ENCODE measurements at regions not wholly inside any gene's neighbourhood (a gene's known extent, or its start where the extent isn't known, plus 50 kb on each side); places are given as distances from the start of the nearest gene placed in this dataset.
"Not testable (repeated sequence)": the region's sequence is repeated elsewhere in the genome, so short reads cannot be mapped to it uniquely, and the experiment has no call there.

DNA sequence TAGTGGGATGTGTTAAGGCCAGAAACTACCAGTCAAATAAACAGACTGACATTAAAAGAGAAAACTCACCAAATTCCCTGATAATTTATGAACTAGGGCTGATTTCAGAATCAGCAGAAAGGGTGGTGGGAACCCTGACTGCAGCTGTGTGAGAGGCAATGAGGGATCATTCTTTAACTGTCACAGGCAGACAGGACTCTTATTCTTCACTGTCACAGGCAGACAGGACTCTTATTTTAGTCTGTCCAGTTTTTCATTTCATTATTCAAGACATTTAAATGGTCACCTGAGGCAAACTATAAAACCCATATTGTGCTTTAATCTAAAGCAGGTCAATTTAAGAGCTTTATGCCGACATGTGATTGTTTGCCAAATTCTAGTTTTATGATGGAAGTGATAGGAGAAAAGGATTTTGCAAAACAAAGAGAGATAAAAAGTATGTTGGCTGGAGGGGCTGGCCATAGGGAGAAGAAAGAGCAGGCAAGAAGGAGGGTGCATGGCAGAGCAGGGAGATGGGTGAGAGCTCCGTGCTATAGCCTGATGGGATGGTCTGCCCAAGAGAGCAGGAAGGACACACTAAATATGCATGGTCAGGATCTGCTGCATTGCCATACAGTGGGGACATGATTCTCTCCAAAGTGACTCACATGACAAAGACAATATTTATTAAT is 366.8 kb downstream of the ANAPC1 start:
- not testable (repeated sequence) for DNase-seq

DNA sequence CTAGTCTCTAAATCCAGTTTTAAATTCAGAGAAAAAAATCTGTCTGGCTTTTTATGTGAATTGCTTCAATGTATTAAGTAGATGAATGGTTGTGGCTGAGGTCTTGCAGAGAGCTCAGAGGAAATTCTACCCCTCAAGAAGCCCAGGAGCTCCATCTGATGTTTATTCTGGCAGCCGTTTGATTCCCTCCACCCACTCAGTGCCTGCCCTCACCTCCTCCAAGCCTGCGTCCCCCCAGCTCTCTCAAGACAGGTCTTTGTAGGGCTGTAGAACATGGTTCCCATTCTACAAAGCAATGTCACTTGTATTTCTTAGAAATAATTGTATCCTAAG is 366.3 kb downstream of the ANAPC1 start:
- not testable (repeated sequence) for DNase-seq

DNA sequence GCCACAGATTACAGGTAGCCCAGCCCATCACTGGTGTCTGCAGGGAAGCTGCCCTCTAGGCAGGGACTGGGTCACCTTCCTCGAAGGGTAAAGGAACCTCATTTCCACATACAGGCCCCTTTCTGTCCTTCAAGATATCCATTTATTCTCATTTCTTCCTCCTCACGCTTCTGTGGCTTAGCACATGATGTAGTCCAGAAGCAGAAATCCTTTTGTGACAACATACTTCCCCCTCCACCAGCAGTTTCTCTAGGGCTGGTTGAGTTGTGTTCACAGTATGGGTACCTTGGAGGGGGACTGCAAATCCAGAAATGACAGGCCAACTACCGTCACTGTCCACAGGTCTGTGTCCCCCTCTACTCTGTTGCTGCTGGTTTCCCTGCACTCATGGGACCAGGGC is 364.9 kb downstream of the ANAPC1 start:
- no peak for DNase-seq

DNA sequence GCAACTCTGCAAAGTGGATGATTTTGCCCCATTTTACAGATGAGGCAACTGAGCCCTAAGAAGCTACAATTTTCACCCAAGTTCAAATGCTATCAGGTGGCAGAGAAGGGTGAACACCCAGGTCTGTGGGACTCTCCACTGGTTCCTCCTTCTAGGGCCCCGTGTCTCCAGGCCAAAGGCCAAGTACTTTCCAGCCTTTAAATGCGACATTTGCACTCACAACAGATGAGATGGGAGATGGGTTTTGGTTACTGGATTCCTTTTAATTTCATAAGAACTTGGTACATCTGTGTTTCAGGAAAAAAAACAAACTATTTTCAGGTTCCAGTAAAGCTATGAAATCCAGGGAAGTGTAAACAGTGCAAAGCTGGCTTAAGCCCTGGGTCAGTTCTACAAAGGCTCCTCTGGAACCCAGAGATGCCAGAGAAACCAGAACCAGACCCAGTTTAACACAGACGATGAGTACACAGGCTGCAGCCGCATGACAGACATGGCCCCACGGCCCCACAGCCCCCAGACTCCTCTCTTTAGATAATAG is 361.7 kb downstream of the ANAPC1 start:
- DNase-seq = no peak

DNA sequence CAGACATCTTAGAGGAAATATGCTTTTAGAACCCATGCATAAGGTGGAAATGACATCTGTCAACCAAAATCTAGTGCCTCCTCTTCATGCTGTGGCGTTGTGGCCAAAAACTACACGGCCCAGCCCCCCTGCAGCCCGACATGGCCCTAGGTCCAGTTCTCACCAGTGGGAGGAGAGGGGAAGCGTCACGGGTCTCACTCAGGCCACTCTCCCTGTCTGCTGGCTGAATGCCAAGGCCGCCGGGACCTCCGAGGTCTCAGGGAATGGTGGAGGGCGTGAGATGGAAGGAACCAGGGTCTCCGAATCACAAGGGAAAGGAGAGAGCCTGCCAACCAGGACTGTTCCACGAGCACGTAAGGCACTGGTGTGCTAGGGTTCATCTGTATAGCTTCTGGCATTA is 361.0 kb downstream of the ANAPC1 start:
- no peak for DNase-seq

DNA sequence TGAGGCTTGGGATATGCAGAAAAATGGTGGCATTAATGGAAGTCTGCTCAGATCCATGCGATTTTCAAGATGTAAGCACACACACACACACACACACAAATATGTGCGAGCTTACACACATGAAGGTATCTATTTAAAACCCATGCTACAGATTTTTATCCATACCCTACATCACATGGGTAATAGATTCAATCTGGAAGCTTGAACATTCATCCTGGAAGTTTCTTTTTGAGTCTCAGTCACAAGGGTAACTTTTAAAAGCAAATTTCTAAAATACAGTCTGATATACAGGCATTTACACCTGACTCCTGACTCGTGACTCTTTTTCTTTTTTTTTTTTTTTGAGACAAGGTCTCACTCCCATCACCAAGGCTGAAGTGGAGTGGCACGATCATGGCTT is 359.0 kb downstream of the ANAPC1 start:
- not testable (repeated sequence) for DNase-seq

DNA sequence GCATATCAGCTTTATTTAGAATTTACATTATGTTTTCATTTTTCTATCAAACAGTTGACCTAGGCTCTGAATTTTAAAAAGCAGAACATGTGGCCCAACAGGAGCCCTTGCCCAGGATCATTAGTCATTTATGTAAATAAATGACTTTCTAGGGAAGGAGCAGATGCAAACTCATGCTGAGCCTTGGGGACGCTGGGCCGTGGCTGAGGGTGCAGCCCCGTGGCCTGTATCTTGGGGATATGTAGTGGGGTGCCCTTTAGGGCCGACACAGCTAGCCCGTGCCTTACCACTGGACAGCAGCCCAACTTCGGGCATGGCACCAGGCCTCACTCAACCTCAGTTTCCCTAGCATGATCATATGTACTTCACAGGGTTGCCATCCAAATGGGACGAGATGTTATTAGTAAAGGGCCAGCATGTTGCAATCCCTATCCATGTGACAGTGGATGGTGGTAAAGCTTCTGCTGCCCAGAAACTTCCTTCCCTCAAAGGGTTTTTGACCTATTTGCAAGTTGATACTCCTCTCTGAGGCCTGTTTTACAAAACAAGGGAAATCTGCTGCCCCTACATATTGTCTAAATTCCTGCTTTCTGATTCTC is 357.9 kb downstream of the ANAPC1 start:
- not testable (repeated sequence) for DNase-seq

DNA sequence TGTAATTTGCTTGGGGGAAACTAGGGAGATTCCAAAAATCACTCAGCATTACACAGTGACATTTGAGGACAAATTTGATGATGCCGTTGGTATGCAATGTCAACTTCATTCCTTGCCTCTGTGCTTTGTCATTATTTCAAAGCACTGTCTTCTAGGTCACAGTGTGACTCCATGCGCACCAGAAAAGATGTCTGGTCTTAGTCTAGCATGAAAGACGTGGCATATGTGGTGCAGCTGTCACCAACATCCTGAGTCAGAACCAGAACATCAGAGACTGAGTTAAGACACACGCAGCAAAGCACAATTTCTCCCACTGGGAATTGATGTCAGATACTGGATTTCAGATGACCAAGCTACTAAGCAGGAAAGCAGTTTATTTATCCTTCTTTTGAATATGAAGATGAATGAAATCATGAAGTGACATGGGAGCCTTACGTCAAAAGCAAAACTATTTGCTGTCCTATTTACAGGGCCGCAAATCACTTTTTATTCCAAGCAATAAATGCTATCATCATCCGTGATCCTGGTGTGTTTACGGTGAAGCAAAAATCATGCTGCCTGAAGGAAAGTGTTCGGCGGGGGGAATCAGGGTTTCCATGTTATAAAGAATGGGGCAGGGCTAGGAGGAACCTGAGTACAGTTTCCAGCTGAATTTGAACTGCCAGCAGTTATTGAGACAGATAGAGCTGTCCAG is 356.1 kb downstream of the ANAPC1 start:
- not testable (repeated sequence) for DNase-seq

DNA sequence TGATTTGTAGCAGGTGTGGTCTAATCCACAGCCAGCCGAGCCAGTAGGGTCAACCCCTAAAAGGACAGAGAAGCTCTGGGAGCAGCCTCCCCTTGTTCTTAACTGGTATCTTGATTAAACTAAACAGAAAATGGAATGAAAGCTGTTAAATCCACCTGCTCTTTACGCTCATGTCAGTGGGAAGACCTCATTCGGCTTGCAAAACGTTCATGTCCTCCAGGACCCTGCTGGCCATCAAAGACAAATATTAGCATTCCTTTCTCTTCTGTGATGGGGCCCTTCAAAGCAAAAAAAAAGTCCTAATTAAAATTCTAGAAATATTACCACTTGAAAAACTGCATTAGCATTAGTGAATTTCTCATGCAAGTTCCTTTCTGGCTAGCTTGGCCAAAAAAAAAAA is 355.0 kb downstream of the ANAPC1 start:
- not testable (repeated sequence) for DNase-seq

DNA sequence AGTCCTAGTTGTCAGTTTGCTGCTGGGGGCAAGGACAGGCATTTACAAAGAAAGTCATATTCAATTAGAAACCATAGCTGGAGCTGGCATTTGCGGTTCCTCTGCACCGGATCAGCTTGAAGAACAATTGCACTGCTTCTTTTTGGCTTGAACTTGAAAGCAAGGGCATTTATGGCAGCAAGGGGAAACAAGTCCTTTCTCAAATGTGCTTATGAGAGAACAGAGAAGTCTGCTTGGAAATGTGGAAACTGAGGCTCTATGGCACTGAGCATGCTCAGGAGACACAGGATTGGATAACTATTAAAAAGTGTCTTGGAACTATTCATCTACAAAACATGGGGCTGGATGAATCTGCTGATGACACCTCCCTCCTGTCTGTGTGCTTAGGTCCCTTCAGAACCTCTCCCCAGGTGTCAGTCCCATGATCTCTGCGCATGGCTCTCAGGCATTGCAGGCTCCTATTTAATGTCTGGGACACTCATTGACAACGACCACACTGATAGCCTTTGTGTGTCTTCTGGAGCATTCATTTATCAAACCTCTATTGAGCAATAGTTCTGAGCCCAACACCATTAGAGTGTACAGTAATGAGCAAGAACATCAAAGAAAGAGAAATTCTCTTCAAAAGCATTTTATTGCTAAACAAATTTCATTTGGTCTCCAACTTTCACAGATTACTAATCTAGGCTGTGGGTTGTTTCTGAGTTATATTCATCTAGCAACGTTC is 353.6 kb downstream of the ANAPC1 start:
- DNase-seq = not testable (repeated sequence)

DNA sequence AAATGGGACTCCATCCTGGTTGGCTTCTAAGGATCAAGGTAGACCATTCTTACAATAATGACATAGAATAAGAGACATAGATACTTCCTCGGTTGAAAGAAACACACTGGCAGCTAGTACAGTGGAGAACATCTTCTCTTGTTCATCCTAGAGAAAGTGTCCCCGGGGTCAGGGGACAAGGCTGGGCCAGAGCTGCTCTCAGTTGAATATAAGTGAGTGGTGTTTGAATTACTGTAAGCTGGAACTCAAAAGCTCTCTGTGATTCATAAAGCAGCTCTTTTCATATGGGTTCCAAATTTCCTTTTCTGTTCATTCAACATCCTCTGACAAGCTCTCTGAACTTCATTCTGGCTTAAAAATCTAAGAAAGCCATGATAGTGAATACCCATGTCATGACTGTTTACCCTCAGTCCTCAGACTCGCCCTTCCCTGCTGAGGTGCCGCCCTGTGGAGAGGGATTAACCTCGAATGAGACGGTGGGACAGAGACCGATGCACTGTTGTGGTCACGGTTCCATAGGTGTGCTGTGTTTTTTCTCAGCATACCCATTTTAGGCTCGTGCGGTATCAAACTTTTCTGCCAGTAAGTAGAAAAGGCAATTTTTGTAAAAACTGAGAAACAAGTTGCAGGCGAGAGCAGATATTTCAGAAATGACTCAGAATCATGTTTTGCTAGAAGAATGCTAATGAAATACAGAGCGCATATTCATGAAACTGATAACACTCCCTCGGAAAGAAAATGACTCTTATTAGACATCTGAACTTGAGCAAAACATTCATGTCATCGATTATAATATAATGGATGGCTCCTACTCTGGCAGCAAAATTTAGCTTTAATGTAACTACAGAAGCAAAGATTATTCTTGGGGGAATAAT is 351.1 kb downstream of the ANAPC1 start:
- DNase-seq = not testable (repeated sequence)

DNA sequence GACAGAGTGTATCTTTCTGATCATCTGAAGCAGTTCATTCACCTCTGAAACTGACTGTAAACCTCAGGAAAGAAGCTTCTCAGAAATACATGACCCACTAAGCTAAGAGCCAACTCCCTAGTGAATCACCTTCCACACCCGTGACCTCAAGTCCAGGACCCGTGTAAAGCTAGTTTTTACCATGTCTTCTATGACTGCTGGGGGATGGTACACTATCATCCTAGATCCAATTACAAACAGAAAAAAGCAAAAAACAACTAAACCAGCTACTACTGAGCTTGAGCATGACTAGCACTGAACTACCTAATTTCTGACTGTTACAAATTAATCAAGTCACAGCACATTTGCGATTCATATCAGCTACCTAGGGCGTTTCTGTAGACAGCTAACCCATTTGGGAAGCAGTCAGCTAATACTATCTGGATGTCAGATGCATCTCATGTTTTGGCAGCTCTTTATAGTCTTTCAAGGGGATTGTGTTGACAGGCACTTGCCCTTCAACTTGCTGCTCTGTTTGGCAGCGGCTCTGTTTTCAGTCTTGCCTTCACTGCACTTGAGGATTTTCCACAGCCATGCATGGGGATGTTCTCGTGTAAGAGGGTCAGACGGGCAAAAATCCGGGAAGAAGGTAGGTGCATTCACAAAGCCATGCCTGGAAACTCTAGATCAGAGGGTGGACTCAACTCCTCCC is 350.3 kb downstream of the ANAPC1 start:
- peak; percentile 62 for DNase-seq

DNA sequence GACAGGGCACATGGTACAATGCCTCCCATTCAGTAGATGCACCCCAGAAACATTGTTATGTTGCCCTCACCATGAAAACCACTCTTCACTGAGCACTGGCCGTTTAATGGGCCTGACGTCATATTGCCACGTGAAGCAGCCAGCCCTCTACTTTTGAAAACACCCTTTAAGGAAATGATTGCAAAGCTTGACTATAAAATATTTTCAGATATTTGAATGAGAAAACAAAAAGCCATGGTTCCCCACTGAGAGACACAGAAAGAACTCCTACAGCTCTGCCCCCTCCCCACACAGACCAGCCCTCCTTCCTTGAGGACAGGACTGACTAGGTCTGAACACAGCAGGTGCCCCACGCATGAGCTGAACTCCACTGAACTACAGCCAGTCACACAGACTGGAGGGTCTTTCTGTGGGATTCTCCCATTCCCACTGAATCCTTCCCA is 349.1 kb downstream of the ANAPC1 start:
- no peak for DNase-seq

DNA sequence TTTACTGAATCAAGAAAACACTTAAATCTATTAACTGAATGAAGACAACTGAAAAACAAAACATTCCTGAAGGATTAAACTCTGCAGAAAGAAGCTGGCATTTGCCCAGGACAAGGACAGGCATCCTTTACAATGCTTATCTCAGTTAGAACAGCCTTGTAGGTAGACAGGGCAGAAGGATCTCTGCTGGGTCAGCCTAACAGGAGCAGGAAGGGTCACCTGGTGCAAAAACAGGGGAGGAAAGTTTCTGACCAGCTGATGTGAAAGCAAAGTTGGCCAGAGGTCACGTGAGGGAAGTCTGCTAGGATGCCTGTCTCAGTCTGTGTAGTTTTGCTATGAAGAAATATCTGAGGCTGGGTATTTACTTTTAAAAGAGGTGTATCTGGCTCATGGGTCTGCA is 348.6 kb downstream of the ANAPC1 start:
- no peak for DNase-seq

DNA sequence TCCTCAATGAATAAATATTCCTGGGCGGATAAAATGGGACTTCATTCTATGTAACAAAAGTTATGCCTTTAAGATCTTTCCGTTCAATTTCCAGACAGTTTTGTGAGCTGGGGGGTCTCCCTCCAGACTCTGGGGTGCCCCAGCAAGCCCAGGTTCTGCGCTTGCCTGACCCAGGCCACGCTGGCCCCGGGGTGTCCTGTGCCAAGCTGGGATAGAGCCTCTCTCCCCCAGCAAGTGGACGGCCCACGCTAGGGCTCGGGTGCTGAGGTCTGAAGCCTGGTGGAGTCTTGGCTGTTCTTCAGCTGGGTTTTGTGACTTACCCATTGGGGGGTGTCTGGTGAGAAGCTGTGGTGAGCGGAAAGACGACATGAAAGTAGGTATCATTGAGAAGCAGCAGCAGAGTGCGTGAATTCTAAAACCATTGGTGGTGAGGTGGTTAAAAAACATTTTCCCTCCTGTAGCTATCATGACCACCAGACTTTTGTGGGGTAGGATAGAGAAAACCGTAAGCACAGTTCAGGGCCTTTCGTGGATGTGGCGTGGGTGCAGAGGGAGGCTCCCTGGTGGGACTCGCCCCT is 346.8 kb downstream of the ANAPC1 start:
- DNase-seq = no peak

DNA sequence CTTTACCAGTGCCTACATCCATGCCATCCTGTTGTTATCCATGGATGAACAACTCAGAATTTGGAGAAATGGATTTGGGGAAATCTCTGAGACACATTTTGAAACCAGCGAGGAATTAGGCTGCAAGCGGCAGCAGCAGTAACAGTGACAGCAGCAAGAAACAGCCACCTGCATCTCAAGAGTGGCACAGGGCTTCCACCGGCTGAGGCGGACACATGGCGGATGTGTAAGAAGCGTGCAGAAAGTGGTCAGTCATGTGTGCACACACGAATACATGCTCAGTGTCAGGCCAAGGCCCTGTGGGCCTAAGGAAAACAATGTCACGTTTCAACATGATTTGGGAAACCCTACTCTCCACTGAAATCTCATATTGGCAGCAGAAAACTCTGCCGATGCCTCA is 344.0 kb downstream of the ANAPC1 start:
- DNase-seq = not testable (repeated sequence)

DNA sequence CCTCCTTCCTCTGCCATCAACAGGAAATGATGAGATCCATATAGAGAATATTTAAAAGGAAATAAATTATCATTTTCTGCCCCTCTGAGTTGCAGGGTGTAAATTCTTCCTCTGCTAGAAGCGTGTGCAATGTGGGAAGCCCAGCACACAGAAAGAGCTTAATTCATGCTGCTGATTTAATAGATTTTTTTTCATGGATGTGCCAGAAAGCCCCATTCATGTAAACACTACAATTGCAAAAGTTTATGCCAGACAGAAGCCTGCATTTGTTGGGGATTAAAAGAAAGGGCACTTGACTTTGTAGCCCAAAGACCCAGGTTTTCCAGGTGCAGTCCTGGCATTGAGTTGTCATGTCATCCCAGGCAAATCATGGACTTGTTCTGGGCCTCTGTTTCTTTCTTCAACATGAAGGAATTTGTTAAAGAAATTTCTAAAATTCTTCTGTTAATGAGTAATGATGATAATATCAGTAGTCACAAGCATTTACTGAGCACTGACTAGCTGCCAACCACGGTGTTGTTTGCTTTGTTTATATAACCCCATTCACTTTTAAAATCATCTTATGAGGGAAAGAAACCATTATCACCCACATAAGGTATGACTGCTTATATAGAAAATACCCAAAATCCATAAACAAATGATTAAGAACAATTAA is 341.7 kb downstream of the ANAPC1 start:
- DNase-seq = not testable (repeated sequence)

DNA sequence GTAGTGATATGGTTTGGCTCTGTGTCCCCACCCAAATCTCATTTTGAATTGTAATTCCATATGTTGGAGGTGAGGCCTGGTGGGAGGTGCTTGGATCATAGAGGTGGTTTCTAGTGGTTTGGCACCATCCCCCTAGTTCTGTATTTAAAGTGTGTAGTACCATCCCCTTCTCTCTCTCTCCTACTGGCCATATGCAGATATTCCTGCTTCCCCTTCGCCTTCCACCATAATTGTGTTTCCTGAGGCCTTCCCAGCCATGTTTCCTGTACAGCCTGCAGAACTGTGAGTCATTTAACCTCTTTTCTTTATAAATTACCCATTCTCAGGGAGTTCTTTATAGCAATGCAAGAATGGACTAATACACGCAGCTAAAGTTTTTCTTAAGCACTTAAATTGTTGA is 340.0 kb downstream of the ANAPC1 start:
- DNase-seq = not testable (repeated sequence)

DNA sequence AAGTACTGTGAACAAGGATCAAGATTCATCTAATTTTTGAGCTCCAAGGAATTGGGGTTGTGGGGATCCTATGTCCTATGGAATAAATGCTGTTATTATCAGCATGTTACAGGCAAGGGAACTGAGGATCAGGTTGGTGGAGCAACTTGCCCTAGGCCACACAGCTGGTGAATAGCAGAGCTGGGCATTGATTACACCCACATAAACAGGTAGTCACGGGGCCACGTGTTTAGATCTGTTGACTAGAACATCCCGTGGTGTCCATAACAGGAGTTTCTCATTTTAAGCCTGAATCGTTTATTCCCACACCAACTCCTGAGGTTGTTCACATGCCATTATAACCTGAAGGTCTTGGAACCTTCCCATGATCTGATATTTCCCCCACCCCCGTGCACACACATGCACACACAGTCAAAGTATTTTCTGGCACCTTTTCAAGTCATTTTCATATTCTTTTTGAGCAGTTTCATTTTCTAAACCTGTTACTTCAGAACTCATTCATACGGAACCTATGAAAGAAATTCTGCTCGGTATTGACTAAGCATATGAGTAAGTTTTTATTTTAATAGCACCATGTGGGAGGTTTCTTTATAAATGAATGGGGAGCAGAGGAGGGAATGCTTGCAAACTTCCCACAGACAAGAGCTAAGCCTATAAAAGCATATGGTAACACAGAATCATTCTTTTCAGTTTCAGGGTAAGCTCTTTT is 338.1 kb downstream of the ANAPC1 start:
- DNase-seq = not testable (repeated sequence)

DNA sequence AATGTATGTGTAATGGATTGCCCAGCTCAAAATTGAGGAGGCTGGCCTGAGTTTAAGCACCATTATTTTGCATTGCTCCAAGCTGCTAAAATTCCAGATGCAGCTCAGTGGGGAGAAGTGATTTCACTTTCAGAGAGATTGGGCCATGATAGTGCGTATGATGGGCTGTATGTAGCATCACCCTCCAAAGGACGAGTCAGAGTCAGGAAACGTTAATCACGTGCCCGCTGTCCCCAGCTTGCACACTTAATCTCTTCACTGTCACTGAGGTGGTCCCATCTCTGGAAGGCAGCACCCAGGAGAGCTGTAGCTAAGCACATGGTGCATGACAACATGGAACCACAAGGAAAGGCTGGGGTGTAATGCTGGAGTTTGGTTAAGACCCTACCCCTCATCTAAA is 337.4 kb downstream of the ANAPC1 start:
- DNase-seq = not testable (repeated sequence)
